IgD-negative memory B cell (primary cell): ENCODE measurements at regions not wholly inside any gene's neighbourhood (a gene's known extent, or its start where the extent isn't known, plus 50 kb on each side); places are given as distances from the start of the nearest gene placed in this dataset.

Experiments used
- H3K27ac Mint-ChIP-seq, 3 donors: one replicate each; pipeline ENCODE4 v1.8.0; 2020 to 2022; ENCODE audit warnings: mild to moderate bottlenecking in 3 of 3, mixed read lengths in 3 of 3, moderate library complexity in 1 of 3
- H3K27me3 Mint-ChIP-seq: one replicate; pipeline ENCODE4 v1.8.0; 2021; ENCODE audit warnings: mixed read lengths
- H3K36me3 Mint-ChIP-seq: one replicate; pipeline ENCODE4 v1.8.0; 2020; ENCODE audit warnings: mild to moderate bottlenecking, mixed read lengths
- H3K4me1 Mint-ChIP-seq, 3 donors: one replicate each; pipeline ENCODE4 v1.8.0; 2020 to 2022; ENCODE audit warnings: mixed read lengths in 3 of 3, mild to moderate bottlenecking in 1 of 3
- H3K4me3 Mint-ChIP-seq, 4 donors: one replicate each; pipeline ENCODE4 v1.8.0; 2020 to 2022; ENCODE audit warnings: mild to moderate bottlenecking in 4 of 4, mixed read lengths in 4 of 4, moderate library complexity in 3 of 4
- H3K9me3 Mint-ChIP-seq, 3 donors: one replicate each; pipeline ENCODE4 v1.8.0; 2020 to 2021; ENCODE audit warnings: mixed read lengths in 3 of 3, mild to moderate bottlenecking in 1 of 3

DNA sequence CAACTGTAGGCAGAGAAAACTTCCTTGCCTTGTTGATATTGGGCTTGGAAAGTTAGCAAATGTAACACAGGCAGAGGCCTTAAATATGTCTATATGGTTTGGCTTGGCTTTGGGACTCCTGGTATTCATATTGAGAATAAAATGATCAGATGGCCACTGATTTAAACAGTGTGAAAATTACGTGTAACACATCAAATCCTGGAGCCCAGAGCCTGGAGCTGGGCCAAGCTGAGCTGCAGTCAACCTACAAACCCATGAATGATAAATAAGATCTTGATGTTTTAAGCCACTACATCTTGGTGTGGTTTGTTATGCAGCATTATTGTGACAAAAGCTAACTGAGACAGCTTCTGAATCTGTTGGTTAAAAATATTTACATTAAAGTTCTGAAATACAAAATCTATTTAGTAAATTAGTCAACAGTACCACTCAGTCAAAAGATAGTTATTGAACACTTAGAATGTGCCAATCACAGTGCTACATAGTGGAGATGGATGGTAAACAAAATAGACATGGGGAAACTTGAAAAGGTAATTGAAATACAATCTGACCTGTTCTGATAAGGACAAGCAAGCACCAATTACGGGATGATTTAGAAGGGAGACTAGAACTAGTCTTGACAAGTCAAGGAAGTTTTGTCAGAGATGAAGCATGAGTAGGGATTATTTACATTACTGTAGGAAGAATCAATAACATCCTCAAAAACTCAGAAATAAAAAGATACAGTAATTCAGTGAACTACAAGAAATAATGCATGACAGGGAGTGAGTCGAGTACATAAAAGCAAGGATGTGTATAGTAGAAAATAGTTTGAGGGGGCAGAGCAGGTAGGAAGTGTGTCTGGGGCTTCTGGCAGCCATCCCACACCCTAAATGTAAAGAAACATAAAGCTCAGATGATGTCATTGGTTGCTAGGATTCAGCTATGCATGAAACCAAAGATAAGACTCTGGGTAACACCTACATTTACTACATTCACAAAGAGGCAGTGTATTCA, 157.7 kb downstream of the HNMT start:
- no peaks in the 10 kb centered on the region for H3K4me1 Mint-ChIP-seq
- H3K27ac Mint-ChIP-seq, result no peak overlapping the region
- H3K4me3 Mint-ChIP-seq, result no peak overlapping the region
- H3K9me3 Mint-ChIP-seq, result no peaks in the 10 kb centered on the region
- H3K36me3 Mint-ChIP-seq, result no peaks in the 10 kb centered on the region
- no peaks in the 10 kb centered on the region for H3K27me3 Mint-ChIP-seq

GRCh38 chr2:138122891-138123290, 158.6 kb downstream of the HNMT start:
- no peaks in the 10 kb centered on the region for H3K9me3 Mint-ChIP-seq
- H3K27me3 Mint-ChIP-seq, result no peaks in the 10 kb centered on the region
- no peak overlapping the region for H3K27ac Mint-ChIP-seq
- no peak overlapping the region for H3K4me3 Mint-ChIP-seq
- no peaks in the 10 kb centered on the region for H3K4me1 Mint-ChIP-seq
- no peaks in the 10 kb centered on the region for H3K36me3 Mint-ChIP-seq

DNA sequence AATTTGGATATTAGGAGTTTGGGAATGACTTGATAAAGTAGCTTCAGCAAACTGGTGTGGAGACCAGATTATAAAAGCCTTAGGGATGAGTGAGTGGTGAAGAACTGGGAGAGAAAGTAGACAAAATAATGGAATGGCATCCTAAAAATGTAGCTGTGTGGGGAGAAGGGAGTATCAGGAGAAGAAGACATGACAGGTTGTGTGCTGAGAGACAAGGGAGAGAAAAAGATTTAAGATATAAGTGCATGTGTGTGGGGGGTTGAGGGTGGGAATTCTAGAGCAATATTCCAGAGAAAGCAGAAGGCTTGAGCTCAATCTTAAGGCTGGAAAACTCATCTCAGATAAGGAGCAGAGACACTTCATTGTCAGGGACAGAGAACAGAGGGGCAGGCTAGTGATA, 159.5 kb downstream of the HNMT start:
- Mint-ChIP-seq H3K9me3 (no peaks in the 10 kb centered on the region), H3K27me3 (no peaks in the 10 kb centered on the region), H3K27ac (no peak overlapping the region), H3K4me1 (no peaks in the 10 kb centered on the region), H3K4me3 (no peak overlapping the region), H3K36me3 (no peaks in the 10 kb centered on the region)

DNA sequence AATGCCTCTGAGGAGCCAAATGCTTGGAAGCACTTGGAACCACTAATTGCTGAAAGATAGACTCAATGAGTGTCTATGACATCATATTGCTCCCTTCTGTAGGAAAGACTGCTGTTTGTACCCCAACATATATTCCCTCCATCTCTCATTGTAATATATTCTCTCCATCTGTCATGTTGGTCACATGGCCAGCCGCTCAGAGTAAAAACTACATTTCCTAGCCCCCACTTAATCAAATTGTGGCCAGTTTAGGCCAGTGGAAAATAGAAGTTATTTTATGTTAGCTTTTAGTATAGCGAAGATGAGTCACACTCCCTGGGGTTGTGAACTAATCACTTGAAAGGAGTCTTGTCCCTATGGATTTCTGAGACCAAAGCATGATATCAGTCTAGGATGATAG, 160.2 kb downstream of the HNMT start:
- Mint-ChIP-seq H3K36me3 (no peaks in the 10 kb centered on the region), H3K27ac (no peak overlapping the region), H3K9me3 (no peaks in the 10 kb centered on the region), H3K27me3 (no peaks in the 10 kb centered on the region), H3K4me1 (no peaks in the 10 kb centered on the region), H3K4me3 (no peak overlapping the region)

DNA sequence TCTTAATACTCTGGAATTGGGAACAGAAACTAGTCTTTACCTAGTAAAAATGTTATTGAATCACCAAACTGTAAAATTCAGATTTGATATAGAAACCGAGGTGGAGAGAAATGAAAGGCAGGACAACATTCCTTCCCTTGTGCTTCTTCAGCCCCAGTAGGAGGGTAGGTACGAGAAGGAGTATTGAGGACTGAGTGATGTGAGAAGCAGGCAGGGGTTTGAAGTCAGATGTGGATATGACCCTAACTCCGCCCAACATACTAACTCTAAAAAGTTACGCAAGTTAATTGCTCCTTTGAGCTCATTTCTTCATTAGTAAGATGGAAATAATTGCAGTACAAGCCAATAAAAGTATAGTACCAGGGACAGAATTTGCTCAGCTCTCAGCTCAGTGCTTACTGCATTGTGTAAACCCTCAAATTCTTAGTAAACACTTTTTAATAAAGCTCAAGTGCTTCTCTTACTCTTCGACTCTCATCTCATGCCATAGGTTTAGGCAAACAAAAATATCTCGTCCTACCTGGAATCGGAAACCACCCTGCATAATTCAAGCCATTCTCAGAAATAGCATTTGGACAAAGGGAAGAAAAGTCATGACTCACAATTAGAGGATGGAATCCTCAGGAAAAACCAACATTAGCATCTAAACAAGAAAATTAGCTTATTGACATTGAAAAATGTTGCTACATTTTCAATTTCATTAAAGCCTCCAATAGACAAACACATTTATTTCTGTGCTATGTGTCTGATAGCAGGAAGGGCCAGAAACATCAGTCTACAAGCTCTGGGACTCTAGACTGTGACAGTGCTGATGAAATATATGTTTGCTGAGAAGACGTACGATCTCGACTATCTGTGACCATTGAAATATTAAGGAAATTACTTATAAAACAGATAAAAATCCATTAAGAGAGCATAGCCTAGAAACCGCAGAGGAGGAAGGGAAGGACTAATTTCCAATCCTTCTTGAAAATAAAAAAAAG, 161.3 kb downstream of the HNMT start:
- no peaks in the 10 kb centered on the region for H3K36me3 Mint-ChIP-seq
- H3K27me3 Mint-ChIP-seq, result no peaks in the 10 kb centered on the region
- no peak overlapping the region for H3K27ac Mint-ChIP-seq

GRCh38 chr2:138132108-138132507, 167.8 kb downstream of the HNMT start:
- Mint-ChIP-seq H3K27me3 (no peaks in the 10 kb centered on the region), H3K4me3 (no peak overlapping the region), H3K9me3 (no peaks in the 10 kb centered on the region), H3K4me1 (no peaks in the 10 kb centered on the region), H3K36me3 (no peaks in the 10 kb centered on the region), H3K27ac (no peak overlapping the region)

More for the DNA sequence above, 161.3 kb downstream of the HNMT start:
- Mint-ChIP-seq H3K4me3 (no peak overlapping the region), H3K4me1 (no peaks in the 10 kb centered on the region), H3K9me3 (no peaks in the 10 kb centered on the region)

DNA sequence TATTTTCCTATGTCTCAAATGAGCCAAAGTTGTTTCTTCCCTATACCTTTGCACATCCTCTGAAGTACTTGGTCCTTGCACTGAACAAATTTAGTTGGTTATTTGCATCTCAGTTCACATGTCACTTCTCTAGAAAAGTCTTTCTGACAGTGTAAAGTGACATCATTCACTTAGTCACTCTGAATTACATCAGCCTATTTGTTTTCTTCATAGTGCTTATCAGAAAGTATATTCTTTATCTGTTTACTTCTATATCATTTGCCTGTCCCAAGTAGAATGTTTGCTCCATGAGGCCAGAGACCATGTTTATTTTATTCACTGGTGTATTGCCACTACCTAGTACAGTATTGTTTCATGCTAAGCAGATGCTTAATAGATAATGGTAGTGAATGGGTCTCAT, 173.7 kb downstream of the HNMT start:
- H3K4me3 Mint-ChIP-seq, result no peak overlapping the region
- no peaks in the 10 kb centered on the region for H3K27me3 Mint-ChIP-seq
- no peaks in the 10 kb centered on the region for H3K36me3 Mint-ChIP-seq
- no peaks in the 10 kb centered on the region for H3K9me3 Mint-ChIP-seq
- H3K4me1 Mint-ChIP-seq, result no peaks in the 10 kb centered on the region
- no peak overlapping the region for H3K27ac Mint-ChIP-seq

GRCh38 chr2:138147796-138148195, 183.5 kb downstream of the HNMT start:
- Mint-ChIP-seq H3K4me1 (no peaks in the 10 kb centered on the region), H3K27me3 (no peaks in the 10 kb centered on the region), H3K4me3 (no peak overlapping the region), H3K9me3 (no peaks in the 10 kb centered on the region), H3K36me3 (peaks cover 5% of the 10 kb centered on the region), H3K27ac (no peak overlapping the region)

- H3K27me3 Mint-ChIP-seq, result no peaks in the 10 kb centered on the region
- H3K27ac Mint-ChIP-seq, result no peak overlapping the region
- H3K9me3 Mint-ChIP-seq, result no peaks in the 10 kb centered on the region
- peaks cover 7% of the 10 kb centered on the region for H3K36me3 Mint-ChIP-seq
- no peak overlapping the region for H3K4me3 Mint-ChIP-seq
- H3K4me1 Mint-ChIP-seq, result no peaks in the 10 kb centered on the region
These were observed 191.0 kb downstream of the HNMT start for GRCh38 chr2:138155304-138155703.

DNA sequence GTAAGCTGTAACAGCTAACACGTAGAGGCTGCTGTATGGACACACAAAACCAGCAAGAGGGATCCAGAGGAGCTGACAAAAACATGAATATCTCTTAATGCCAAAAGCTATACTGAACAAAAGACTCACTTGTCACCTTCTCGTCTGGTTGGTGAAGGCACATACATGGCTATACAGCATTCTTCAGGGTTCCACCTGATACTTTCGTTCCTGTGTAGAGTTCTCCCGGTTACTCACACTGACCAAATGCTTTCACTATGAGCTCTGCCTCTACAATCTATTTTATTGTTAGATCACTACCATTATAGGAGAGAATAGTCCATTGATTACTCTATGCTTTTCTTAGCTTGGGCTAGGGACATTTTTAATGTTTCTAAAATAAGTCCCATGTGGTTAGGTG, 193.1 kb downstream of the HNMT start:
- Mint-ChIP-seq H3K4me1 (no peaks in the 10 kb centered on the region), H3K4me3 (no peak overlapping the region), H3K9me3 (no peaks in the 10 kb centered on the region), H3K27ac (no peak overlapping the region), H3K36me3 (peaks cover 3% of the 10 kb centered on the region), H3K27me3 (no peaks in the 10 kb centered on the region)

DNA sequence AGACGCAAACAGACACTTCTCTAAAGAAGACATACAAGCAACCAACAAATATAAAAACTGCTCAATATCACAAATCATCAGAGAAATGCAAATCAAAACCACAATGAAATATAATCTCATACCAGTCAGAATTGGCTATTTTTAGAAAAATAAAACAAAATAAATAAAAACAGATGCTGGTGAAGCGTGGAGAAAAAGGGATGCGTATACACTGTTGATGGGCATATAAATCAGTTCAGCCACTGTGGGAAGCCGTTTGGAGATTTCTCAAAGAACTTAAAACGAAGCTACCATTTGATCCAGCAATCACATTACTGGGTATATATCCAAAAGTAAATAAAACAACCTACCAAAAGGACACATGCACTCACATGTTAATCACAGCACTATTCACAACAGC, 206.2 kb downstream of the HNMT start:
- no peak overlapping the region for H3K27ac Mint-ChIP-seq
- H3K4me3 Mint-ChIP-seq, result no peak overlapping the region
- H3K27me3 Mint-ChIP-seq, result no peaks in the 10 kb centered on the region
- H3K4me1 Mint-ChIP-seq, result no peaks in the 10 kb centered on the region
- peaks cover 6% of the 10 kb centered on the region for H3K36me3 Mint-ChIP-seq
- peaks cover 2 to 12% (median 6%) of the 10 kb centered on the region in 3 donors for H3K9me3 Mint-ChIP-seq

DNA sequence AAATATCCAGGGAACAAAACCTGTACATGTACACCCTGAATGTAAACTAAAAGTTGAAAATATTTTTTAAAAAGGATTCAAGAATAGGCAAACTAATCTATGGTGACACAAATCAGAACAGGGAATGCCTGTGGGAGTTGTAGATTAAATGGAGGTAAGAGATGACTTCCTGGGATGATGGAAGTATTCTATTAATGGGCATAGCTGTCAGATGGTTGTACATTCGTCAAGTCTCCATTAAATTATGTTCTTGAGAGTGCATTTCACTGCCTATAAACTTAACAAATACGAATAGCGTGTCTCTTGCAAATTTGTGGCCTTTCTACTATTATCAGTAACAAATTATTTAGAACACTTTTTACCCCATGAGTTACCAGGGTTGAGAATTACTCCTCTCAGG, 207.0 kb downstream of the HNMT start:
- peaks cover 2 to 10% (median 6%) of the 10 kb centered on the region in 3 donors for H3K9me3 Mint-ChIP-seq
- no peaks in the 10 kb centered on the region for H3K27me3 Mint-ChIP-seq
- no peaks in the 10 kb centered on the region for H3K4me1 Mint-ChIP-seq
- H3K36me3 Mint-ChIP-seq, result peaks cover 8% of the 10 kb centered on the region
- H3K4me3 Mint-ChIP-seq, result no peak overlapping the region
- no peak overlapping the region for H3K27ac Mint-ChIP-seq

GRCh38 chr2:138175066-138175465, 210.8 kb downstream of the HNMT start:
- Mint-ChIP-seq H3K36me3 (peaks cover 1% of the 10 kb centered on the region), H3K27ac (no peak overlapping the region), H3K27me3 (no peaks in the 10 kb centered on the region), H3K4me1 (no peaks in the 10 kb centered on the region), H3K9me3 (peaks cover 0 to 2% (median 0%) of the 10 kb centered on the region in 3 donors), H3K4me3 (no peak overlapping the region)

GRCh38 chr2:138176862-138177439, 212.7 kb downstream of the HNMT start:
- H3K36me3 Mint-ChIP-seq, result peaks cover 1% of the 10 kb centered on the region
- H3K4me3 Mint-ChIP-seq, result no peak overlapping the region
- H3K27me3 Mint-ChIP-seq, result no peaks in the 10 kb centered on the region
- H3K9me3 Mint-ChIP-seq, result no peaks in the 10 kb centered on the region
- no peaks in the 10 kb centered on the region for H3K4me1 Mint-ChIP-seq
- no peak overlapping the region for H3K27ac Mint-ChIP-seq

DNA sequence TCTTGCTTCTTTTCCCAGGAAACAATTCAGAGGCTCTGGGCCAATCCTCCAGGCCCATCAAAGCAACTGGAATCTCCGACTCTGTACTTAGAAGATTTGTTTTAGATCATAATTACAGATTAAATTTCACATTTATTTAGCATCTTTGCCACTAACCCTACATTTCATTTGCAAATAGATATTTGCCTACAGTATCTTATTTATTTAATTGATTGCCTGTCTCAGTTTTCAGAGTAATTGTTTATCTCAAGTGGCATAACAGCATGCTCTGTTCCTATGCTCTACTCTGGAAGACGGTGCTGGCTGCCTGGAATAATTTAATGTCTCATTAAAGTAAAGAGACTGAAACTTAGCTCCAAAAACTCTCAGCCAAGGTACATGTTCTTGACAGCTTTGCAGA, 213.4 kb downstream of the HNMT start:
- Mint-ChIP-seq H3K9me3 (no peaks in the 10 kb centered on the region), H3K27ac (no peak overlapping the region), H3K27me3 (no peaks in the 10 kb centered on the region)

More for the DNA sequence above, 213.4 kb downstream of the HNMT start:
- Mint-ChIP-seq H3K4me3 (no peak overlapping the region), H3K4me1 (no peaks in the 10 kb centered on the region), H3K36me3 (peaks cover 1% of the 10 kb centered on the region)
